HG03565 (cell line): ENCODE measurements at regions not wholly inside any gene's neighbourhood (a gene's known extent, or its start where the extent isn't known, plus 50 kb on each side); places are given as distances from the start of the nearest gene placed in this dataset.
"Not testable (repeated sequence)": the region's sequence is repeated elsewhere in the genome, so short reads cannot be mapped to it uniquely, and the experiment has no call there.

ENCODE experiments used
- ATAC-seq: cut with Tn5 transposase; IDR thresholded peaks from one replicate; pipeline ENCODE4 v1.9.1; 2021; ENCODE audit warnings: mild to moderate bottlenecking, moderate library complexity; ENCODE audit not compliant: unreplicated experiment

- peak; percentile 99 for ATAC-seq
Measured at GRCh38 chr5:162209005-162209605, 141.5 kb downstream of the GABRG2 start.

DNA sequence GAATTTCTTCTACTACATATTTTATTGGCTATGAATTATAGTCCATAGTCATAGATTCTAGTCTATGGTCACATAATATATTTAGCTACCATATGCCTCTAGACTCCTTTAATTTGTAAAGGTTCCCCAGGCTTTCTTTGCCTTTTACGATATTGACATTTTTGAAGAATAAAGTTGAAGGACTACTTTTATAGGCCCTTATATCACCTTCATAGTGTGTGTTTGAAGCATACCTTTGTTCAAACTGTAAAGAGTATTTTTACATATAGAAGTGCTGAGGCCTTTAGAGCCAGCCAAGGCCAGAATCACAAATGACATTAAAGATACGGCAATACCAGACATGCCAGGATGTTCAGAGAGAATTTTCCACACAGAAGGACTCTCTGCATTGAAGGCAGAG, 147.0 kb downstream of the GABRG2 start:
- ATAC-seq, result no peak

DNA sequence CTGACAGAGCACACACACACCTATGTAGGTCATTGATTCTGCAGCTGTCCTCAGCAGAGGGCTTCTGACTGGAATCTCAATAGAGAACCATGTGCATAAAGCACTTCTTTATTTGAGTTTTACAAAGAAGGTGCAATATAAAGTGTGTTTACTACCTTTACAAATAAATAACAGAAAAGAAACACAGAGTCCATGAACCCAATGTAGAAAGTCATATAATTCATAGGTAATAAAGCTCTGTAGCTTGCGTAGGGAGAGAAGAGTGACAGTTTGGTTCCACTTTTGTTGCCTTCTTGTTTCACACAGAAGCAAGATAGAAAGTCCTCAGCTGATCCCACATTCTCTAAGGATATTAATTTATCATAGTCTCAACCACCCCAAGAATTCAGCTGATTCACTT, 149.5 kb downstream of the GABRG2 start:
- no peak for ATAC-seq

GRCh38 chr5:162221910-162222309, 154.3 kb downstream of the GABRG2 start:
- no peak for ATAC-seq

- ATAC-seq, result no peak
Measured at GRCh38 chr5:162227075-162227474, 159.5 kb downstream of the GABRG2 start.

GRCh38 chr5:162230348-162230747, 162.8 kb downstream of the GABRG2 start:
- no peak for ATAC-seq

DNA sequence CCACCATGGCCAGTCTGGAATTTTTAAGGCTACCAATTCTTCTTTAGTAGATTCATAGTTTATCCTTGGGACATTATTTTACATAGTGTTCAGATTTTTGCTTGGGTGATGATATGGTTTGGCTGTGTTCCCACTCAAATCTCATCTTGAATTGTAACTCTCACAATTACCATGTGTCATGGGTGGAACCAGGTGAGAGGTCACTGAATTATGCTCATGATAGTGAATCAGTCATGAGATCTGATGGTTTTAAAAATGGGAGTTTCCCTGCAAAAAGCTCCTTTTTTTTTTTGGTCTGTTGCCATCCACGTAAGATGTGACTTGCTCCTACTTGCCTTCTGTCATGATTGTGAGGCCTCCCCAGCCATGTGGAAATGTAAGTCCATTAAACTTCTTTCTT, 163.9 kb downstream of the GABRG2 start:
- no peak for ATAC-seq

DNA sequence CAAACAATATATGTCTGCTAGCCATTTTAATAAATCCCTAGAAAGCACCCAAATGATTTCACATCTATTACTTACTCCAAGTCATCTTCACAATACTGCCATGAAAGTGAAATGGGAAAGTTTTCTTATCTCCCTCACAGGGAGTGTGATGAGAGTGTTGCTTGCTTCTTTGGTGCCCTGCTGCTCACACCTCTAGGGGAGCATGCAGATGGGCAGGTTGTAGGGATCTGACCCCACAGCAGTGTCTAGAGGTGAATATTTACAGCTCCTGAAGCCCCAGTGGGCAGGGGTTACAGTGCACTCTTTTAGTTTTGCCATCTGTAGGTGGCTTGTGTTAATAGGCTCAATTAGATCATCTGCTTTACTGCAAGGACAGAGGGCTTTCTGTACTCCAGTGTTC, 173.2 kb downstream of the GABRG2 start:
- ATAC-seq, result no peak

GRCh38 chr5:162242416-162242815, 174.8 kb downstream of the GABRG2 start:
- ATAC-seq, result no peak

- ATAC-seq, result no peak
Measured at GRCh38 chr5:162243651-162244050, 176.1 kb downstream of the GABRG2 start.

DNA sequence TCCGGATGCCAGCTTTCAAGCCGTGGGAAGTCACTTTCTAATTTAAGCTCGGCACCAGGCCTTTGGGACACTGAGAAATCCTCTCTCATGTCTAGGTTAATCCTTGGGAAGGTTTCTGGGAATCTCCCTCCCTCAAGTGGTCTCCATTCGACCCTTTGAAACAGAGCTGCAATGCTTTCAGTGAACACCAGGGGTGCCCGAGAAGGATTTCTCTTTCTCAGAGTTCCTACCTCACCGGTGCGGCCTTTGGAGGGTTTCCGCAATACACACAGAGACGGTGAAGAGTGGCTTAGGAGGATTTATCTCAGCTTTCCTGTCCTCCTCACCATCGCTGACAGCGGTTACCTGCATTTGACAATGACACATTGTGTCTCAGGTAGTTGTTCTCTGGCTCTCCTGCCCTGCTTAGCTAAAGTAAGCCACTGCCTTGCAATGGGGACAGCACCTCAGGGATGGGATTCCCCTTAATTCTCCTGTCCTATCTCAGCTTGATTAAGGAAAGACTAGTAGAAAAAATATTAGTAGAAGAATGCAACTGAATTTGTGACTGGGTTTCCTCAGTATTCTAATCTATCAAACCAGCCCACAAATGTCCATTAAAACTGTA, 180.6 kb downstream of the GABRG2 start:
- peak; percentile 45 for ATAC-seq

DNA sequence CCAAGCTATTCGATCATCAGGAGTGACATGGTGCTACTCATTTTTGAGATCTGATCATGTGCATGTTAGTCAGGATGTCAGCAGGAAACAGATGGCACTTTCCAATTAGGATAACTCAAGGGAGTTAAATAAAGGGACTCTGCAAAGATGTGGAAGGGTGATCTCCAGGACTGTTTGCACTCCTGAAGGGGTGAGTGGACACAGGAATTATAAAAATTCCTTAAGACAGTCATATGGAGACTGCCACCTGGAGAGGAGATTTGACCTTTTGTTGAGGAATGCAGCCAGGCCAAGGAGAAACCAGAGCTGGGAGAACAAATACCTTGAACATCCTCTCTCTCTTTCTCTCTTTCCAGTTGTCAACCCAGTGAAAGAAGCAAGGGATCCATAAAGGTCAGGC, 189.1 kb downstream of the GABRG2 start:
- no peak for ATAC-seq

DNA sequence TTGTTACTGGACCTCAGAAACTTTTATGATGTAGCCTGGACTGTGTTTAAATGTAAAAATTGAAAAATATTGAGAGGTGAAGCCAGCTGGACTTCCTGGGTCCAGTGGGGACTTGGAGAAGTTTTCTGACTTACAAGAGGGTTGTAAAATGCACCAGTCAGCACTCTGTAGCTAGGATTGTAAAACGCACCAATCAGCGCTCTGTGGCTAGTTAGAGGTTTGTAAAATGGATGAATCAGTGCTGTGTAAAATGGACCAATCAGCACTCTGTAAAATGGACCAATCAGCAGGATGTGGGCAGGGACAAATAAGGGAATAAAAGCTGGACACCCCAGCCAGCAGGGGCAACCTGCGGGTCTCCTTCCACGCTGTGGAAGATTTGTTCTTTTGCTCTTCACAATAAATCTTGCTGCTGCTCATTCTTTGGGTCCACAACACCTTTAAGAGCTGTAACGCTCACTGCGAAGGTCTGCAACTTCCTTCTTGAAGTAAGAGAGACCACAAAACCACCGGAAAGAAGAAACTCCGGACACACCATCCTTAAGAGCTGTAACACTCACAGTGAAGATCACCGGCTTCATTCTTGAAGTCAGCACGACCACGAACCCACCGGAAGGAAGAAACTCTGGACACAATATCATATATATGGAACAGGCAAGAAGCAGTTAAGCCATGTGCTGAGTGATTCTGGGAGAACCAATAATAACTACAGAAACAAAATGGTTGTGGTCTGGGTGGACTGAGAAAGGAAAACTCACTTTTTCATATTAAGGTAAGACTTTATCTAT, 201.3 kb downstream of the GABRG2 start:
- ATAC-seq, result peak; percentile 82

DNA sequence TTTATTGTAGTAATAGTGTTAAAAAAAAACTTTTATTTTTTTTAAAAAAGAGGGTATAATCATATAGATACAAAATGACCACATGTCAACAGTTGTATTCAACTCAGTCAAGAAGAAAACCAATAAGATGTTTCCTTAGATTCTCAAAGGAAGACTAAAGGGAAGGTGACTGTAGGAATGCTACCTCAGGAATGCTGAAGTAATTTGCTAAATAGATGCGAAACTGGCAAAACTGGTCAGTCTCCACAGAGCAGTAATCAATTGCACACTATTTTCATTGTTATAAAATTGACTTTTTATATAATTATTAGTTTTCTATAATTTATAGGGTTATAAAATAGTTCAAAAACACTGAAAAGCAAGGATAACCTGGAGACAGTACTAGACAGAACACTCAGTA, 204.8 kb downstream of the GABRG2 start:
- no peak for ATAC-seq

DNA sequence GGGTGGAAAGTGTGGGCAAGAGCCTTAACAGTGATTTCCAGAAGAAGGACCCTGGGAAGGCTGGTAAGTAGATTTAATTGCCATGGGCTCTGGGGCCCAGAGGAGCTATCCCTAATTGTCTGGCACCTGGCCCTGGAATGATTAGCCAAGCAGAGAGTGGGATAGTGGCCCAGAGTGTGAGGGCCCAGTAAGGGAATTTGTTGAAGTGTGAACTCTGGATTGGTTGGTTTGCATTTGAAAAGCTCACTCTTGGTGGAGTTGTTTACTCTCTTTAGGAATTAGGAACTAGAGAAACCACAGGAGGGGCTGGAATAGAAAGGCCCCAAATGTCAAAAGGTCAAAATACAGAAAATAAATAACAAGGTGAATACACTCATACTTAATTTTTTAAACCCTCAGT, 207.1 kb downstream of the GABRG2 start:
- ATAC-seq, result no peak

DNA sequence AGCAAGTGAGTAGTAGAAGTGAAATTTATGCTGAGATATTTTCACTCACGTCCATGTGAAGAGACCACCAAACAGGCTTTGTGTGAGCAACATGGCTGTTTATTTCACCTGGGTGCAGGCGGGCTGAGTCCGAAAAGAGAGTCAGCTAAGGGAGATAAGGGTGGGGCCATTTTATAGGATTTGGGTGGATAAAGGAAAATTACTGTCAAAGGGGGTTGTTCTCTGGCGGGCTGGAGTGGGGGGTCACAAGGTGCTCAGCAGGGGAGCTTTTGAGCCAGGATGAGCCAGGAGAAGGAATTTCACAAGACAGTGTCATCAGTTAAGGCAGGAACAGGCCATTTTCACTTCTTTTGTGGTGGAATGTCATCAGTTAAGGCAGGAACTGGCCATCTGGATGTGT, 207.8 kb downstream of the GABRG2 start:
- ATAC-seq, result not testable (repeated sequence)

DNA sequence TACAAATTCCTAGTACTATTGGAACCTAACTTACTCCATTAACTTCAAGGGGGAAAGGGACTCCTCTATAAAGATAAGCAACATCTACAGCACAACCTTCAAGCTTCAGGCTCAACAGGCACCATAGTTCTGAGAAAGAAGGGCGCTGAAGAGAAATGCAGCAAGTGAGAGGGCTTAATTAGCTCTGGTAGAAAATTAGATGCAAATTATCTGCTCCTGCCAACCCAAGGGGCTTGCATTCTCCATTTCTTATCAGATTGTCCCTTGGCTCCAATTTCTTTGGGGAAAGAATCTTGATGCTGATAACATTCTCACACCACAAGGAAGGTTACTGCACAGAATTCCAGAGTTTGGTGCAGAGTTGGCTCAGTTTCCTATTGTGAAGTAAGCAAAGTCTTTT, 214.6 kb downstream of the GABRG2 start:
- no peak for ATAC-seq

DNA sequence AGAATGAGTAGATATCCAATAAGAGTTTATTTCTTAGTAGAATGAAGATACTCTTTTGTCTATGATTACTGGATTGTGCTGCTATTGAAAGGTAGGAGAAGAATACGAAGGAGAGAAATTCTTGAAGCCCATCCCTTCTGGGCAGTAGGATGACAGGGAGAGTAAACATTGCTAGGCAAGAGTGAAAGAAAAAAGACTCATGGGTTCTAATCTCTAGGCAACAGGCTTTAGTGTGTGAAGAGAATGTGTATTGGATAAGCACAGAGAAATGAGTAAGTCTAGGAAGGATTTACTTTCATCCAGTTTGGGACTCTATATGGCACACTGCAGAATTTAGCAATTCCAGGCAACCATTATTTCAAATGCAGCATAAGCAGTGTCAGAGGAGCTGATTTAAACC, 216.0 kb downstream of the GABRG2 start:
- ATAC-seq, result no peak

DNA sequence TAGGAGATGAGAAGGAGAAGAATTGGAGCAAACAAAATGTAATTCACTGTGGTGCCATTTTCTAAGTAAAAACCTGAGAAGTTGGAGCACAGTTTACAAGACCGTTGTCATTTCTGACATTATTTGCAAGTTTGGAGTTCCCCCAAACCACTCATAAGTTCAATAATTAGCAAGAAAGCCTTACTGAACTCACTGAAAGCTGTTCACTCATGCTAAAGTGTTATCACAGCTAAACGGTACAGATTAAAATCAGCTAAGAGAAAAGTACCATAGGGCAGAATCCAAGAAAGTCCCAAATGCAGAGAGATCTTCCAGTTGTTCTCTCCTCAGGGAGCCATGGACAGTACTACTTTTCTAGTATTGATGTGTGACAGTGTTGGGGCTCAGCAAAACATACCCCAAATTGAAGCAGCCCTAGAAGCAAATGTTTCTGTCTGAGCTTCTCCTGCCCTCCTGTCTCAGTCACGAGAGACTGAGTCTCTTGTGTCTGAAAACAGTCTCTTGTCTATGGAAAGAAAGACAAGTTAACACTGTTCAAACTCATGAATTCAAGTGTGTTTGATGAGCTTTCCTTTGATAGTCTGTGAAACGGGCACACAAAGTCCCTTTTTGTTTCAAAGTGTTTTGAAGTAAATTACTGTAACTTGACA, 221.2 kb downstream of the GABRG2 start:
- peak; percentile 69 for ATAC-seq

DNA sequence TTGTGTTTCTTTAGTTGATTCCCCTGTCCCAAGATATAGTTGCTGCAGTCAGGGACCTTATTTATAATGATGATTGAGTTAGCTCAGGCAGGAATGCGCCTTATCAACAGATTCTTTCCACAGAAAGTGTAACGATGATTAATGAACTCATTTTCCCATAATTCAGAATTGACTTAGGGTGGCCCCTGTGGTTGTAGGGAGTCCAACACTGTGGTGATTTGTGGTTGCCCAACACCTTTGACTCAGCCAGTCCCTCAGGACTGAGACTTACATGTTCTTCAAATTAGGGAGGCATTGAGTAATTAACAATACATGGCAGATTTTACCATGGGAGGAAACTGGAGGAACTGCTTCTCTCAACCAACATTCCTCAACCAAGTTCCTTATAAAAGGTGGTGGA, 221.9 kb downstream of the GABRG2 start:
- ATAC-seq, result no peak

DNA sequence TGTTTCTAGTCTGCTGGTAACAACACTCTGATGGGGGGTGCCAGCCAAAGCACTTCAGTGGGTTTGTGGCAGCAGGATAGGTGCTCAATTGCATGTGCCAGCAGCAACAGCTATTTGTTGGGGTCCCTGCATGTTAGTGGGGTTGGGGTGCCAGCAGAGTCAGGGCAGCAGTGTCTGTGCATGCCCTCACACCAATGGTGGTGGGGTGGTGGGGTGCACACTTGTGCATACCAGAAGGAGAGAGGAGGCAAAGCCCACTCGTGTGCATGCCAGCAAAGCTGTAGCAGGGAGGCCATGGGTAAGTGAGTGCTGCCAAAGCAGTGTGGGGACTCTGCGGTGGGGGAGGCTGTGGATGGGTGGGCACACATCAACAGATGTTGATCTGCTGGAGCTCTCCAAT, 232.2 kb downstream of the GABRG2 start:
- no peak for ATAC-seq

GRCh38 chr5:162301356-162301755, 233.8 kb downstream of the GABRG2 start:
- no peak for ATAC-seq
